OCI-LY3 (cell line): ENCODE measurements at regions not wholly inside any gene's neighbourhood (a gene's known extent, or its start where the extent isn't known, plus 50 kb on each side); places are given as distances from the start of the nearest gene placed in this dataset.

ENCODE experiments used
- CTCF ChIP-seq: fragments of 200-600, 300-600 bp; sonication (generic); IDR thresholded peaks from 2 replicates; pipeline ENCODE4 v1.5.1; 2014; ENCODE audit warnings: antibody characterized with exemption, low read length, low read depth
- EZH2phosphoT487 ChIP-seq: fragments of 200-600 bp; shearing (Covaris generic); IDR thresholded peaks from 2 replicates; pipeline ENCODE4 v1.6.1; 2018; ENCODE audit warnings: antibody characterized with exemption, mixed run types, low read depth

GRCh38 chr5:18888821-18889220 is 1099.2 kb downstream of the CDH18 start:
- TF ChIP-seq CTCF (no peak), EZH2phosphoT487 (no peak)
